Upper lobe of left lung (tissue), 4 donors: ENCODE measurements at regions not wholly inside any gene's neighbourhood (a gene's known extent, or its start where the extent isn't known, plus 50 kb on each side); places are given as distances from the start of the nearest gene placed in this dataset.

Experiments
- EP300 ChIP-seq, 4 donors: sonication (generic); formaldehyde crosslinking; IDR thresholded peaks; one replicate each; pipeline ENCODE4 v1.5.1; 2017; ENCODE audit warnings: antibody characterized with exemption in 4 of 4, control low read depth in 2 of 4
- POLR2AphosphoS5 ChIP-seq, 2 donors: sonication (generic); formaldehyde crosslinking; IDR thresholded peaks; one replicate each; pipeline ENCODE4 v1.5.1; 2017; ENCODE audit warnings: antibody characterized with exemption in 2 of 2
- TF ChIP-seq, protein P1 (sequence below), 6 experiments: fragments of 450-650 bp in 4 of 6; fragments of 200-600 bp in 2 of 6; sonication (generic) in 2 of 6; IDR thresholded peaks; one replicate each; pipeline ENCODE4 v1.5.1; 2016 to 2019; ENCODE audit warnings: antibody characterized with exemption in 6 of 6

- TF ChIP-seq EP300 (IDR thresholded peaks at IDR 0.05) (no peak), POLR2AphosphoS5 (IDR thresholded peaks at IDR 0.05) (no peak)
- TF ChIP-seq, protein P1, sequence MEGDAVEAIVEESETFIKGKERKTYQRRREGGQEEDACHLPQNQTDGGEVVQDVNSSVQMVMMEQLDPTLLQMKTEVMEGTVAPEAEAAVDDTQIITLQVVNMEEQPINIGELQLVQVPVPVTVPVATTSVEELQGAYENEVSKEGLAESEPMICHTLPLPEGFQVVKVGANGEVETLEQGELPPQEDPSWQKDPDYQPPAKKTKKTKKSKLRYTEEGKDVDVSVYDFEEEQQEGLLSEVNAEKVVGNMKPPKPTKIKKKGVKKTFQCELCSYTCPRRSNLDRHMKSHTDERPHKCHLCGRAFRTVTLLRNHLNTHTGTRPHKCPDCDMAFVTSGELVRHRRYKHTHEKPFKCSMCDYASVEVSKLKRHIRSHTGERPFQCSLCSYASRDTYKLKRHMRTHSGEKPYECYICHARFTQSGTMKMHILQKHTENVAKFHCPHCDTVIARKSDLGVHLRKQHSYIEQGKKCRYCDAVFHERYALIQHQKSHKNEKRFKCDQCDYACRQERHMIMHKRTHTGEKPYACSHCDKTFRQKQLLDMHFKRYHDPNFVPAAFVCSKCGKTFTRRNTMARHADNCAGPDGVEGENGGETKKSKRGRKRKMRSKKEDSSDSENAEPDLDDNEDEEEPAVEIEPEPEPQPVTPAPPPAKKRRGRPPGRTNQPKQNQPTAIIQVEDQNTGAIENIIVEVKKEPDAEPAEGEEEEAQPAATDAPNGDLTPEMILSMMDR (IDR thresholded peaks at IDR 0.05) = no peak
Measured at GRCh38 chr3:153783741-153784480, 337.3 kb upstream of the ARHGEF26 start.
